Ammon's horn (tissue), 1 donor: ENCODE measurements at regions not wholly inside any gene's neighbourhood (a gene's known extent, or its start where the extent isn't known, plus 50 kb on each side); places are given as distances from the start of the nearest gene placed in this dataset.

Experiments used
- DNase-seq: peaks from one replicate; pipeline ENCODE4 v3.0.0-alpha.2; 2016; ENCODE audit warnings: low spot score

DNA sequence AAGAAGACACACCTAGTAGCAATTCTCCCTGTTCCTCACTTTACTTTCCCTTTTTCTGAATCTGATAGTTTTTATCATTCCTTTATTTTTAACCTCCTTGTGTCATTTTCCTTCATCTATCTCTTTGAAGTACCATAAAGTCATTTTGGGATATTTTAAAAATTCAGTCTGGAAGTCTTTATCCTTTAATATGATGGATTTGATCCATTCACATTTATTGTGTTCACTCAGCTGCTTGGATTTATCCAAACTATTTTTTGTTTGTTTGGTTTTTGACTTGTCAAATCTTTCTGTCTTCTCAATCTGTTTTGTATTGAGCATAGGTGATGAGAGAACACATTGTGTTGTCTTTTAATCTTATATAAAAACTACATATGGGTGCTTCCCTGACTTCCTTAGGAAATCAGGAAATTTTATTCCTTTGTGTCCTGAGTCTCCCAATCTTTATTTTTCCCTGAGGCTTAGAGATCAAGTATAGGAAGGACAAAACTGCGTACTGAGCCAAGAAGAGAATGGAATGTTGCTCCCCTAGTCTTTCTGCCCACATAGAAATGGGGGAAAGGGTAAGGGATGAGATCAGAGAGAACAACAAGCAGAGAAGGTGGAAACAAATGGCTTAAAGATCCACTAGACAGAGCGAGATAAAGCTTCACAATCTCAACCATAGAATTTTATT is 132.7 kb upstream of the HABP2 start:
- no peak for DNase-seq

- DNase-seq, result no peak
Measured at GRCh38 chr10:113420733-113421675, 131.8 kb upstream of the HABP2 start.

DNA sequence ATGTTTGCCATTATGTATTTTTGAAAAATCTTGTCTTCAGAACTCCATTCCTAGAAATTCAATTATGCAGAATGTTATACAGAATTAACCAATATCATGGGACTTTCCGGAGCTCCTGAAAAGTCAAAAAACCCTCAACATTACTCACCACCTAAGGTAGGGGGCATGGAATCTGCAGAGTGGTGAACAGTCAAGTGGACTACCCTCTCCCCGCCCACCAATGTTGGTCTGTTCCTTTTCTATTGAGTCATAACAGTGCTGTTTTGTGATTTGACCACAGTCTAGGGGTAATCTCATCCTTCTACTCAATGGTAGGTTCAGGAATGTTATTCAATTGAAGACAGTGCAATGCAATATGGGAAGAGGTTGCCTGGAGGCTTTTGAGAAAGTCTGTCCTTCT is 130.5 kb upstream of the HABP2 start:
- no peak for DNase-seq

DNA sequence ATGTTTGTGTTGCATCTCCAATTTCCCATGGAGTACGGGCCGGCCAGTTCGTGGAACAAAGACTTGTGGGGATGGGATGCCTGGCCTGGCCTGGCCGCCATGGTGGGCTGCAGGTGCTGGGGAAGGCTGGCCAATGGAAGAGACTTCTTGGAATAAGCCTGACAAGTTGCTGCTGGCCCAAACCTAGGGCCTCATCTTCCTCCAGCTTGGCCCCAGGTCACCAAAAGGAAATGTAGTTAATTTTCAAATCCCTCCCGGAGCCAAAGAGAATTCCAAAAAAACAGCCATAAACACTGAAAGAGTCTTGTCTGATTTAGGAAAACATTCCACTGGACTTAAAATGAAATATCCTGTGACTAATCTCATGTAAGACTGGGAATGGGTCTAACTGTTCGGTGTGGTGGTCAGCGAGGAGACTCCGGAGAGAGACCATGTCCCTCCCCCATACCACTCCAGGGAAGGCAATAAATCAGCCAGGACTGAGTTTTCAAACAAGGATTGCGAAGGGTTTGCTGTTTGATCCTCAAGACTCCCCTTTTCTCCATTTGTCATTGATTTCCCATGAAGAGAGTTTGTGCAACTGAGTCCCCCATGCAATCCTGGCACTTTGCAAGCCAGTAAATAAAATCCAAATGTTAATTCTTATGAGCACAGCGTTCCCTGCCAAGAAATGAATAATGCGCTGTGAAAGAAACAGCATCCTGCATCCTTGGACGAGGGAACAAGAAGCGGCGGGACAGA is 128.7 kb upstream of the HABP2 start:
- no peak for DNase-seq

GRCh38 chr10:113425008-113425407 is 127.8 kb upstream of the HABP2 start:
- no peak for DNase-seq

DNA sequence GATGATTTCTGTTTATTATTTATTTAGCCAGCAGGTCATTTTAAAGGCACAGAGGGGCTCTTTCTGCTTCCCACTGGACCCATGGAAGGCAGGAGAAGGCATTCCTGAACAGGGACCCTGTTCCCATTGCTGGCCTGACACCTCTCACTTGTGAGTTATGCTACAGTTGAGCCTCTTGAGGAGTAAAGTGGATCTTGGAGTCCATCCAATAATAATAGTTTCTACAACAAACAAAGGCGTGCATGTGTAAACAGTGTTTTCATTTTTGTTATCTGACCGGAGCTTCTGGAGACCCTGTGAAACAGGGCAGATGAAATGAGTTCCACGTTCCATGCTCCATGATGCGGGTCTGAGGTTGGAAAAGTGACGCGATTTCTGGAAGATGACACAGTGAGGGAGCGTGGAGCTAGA is 127.3 kb upstream of the HABP2 start:
- no peak for DNase-seq

DNA sequence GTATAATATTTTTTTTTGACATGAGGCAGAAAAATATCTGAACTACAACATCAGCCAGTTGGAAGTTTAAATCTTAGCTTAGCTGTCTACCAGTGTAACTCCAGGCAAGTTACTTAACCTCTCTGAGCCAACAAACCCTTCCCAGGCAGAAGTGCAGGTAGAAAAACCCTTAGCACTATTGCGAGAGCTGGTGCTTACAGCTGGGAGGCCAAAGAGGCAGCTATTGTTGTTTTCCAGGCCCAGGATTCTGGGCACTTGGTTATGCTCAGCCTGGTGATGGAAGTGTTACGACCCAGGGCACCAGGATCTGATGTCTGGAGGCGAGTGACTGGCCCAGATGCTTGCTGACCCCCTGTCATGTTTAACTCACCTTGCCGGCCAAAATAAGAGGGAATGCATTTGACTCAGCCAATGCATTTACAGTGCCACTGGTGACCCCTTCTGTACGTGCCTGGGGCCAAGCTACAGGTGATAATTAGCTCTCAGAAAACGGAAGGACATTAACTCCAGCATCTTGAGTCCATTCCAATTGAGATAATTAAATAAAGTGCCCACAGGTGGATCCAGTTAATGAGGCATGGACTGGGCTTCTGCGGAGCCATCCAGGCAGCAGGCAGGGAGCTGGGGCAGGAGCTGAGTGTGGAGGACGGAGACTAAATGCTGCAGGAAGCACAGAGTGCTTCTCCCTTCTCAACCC is 126.5 kb upstream of the HABP2 start:
- DNase-seq, result no peak

- DNase-seq, result no peak
Measured at GRCh38 chr10:113427236-113427735, 125.6 kb upstream of the HABP2 start.

DNA sequence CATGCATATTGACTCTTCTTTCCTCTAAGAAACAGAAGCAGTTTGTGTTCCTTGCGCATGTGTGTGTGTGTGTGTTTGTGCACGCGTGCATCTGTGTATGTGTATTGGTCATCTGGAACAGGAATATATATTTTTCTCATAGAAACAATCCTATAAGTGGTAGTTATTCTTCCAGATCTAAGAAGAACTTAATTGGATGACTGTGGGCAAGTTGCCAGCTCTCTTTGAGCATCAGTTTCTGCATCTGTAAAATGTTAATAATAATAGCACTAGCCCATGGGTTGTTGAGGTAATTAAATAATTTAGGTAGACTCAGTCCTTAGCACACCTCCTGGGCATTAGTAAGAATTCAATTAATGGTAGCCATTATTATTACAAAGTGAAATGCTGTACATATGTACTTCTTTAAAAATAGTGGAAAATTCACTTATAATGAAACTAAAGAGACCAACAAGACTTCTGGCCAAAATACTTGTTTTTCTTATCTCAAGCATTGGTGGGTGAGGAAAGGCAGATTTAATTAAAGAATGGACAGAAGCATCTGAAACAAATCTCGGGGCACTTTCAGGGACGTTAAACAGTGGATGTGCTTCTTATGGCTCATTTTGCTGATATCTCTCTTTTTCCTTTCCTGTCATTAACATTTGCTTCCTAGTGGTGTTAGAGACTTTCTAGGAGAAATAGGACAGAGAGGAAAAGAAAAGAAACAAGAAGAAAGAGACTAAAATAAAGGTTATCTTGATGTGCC is 124.9 kb upstream of the HABP2 start:
- no peak for DNase-seq

DNA sequence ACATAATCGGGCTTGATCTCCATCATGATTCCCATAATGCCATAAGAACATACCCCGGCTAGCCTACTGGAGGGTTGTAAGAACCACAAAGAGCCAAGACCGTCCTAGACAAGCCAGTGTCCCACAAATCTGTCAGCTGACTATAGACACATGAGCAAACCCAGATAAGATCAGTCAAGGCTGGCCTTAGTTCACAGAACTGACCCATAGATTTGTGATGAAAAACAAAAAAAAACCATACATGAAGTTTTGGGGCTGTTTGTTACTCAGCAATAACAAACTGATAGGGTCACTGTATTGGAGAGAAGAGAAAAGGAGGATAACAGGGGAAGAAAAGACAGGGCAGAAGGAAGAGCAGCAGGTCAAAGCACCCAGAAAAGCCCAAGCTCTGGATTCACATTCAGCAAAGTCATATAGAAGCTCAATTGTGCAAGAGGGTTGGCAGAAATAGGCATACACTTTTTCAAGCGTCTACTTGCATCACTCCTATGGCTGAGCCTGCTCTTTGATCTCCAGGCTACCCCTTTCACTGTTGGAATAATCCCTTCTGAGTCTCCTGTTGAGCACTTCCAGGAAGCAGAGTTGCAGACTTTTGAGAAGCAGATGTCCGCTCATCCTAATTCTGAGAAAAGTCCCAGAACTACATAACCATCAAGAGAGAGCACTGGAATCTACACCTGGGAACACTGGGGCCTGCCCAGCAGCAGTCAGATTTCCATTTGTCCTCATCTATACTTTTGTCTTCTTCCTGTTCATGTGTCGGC is 122.0 kb upstream of the HABP2 start:
- no peak for DNase-seq

DNA sequence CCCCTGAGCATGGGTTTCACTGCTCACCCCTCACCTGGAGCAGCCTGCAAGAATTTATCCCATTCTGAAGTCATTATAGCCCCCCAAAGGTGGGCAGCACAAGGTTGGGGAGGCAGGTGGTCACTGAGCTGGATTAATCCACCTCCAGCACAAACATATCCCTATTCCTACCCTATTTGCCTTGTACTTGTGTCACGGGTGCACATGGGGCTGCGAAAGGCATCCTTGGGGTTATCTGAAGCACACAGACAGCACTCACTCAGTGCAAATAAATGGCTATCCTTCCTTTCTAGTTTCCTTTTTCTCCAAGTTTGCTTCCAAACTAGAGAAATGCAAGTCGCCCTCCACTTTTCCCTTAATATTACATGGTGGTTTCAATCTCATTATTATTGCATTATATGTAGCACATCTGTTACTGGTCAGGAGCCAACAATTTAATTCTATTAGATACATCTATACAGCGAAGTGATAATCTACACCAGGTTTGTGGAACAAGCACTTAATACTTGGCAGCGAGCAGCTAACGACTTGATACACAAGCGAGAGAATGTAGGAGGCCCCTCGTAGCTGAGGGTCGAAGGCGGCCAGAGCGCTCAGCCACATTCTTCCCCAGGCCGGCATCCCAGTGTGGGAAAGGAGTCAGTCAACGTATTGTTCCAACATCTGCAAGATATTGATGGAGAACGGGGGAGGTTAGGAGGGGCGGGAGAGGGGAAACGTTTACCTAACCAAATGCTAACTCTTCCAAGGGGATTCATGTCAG is 121.3 kb upstream of the HABP2 start:
- no peak for DNase-seq

DNA sequence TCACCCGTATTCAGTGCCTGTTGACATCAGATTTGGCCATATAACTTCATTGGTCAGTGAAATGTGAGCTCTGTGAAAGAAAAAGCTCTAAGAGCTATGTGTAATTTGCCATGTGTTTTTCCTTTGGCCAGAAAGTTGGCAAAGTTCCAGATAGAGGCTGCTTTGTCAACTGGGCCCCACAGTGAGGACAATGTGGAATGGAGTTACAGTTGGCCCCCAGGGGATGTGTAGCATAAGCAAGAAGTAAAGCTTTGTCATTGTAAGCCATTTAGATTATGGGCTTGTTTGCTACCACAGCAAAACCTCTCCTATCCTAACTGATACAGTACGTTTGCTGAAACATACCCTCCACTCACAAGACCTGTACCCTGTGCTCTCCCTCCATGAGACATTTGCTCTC is 119.1 kb upstream of the HABP2 start:
- no peak for DNase-seq

DNA sequence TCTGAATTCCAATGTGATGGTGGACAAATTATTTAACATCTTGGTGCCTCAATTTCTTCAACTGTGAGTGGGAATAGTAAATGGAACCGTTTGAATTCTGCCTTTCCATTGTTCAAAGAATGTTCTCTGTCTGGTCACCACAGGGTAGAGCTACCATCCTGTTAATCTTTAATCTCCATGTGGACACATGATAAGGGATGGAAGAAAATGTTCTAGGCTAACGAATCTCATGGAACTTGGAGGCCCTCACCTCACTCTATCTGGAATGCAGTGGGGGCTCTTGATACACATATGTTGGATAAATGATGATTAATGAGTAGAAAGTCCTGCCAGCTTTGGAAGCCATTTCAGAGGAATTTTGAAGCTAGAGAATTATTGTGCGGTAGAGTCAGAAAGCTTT is 118.5 kb upstream of the HABP2 start:
- no peak for DNase-seq

DNA sequence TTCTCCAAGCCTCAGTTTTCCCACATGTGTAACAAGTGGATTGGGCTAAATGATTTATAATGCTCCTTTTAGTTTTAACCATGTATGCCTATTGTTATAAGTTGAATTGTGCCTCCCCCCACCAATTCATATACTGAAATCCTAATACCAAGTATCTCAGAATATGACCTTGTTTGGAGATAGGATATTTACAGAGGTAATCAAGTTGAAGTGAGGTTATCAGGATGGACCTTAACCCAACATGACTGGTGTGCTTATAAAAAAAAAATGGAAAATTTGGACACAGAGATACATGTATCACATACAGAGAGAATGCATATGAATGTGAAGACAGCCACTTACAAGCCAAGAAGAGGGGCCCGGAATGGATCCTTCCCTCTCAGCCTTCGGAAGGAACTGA is 117.9 kb upstream of the HABP2 start:
- DNase-seq, result no peak

DNA sequence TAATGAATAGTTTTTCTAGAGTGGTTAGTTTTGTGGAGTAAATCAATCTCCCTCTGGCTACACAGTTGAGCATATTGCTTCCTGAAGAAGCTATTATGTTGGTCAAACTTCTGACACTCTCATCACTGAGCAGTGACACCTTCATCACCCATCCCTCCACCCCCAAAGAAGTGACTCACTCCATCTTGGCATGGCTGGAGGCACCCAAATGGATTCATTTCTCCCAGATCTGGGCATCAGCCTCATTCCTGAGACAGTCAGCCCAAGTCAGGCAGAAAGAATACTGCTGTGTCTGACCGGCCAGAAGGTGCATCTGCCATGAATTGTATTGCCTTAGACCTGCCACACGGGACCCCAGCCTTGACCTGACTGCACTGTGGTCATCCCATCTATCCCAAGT is 117.0 kb upstream of the HABP2 start:
- DNase-seq, result no peak

GRCh38 chr10:113436851-113437250 is 116.0 kb upstream of the HABP2 start:
- no peak for DNase-seq

DNA sequence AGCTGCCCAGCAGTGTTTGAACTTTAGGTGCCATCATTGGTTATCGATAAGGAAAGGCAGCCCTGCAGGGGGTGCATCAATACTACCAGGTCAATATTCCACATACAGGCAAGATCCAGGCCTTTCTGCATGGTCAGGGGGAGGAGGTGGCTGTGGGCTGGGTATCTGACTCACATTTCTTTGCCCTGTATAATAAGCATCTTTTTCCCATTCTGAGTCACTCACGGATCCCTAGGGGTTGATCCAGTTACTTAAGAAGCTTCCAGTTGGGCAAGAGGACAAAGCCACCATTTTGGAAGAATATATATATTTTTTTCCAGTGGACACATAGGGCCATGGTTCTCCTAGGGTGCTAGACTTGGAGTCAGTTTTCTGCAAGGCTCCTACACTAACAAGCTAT is 114.2 kb upstream of the HABP2 start:
- no peak for DNase-seq

DNA sequence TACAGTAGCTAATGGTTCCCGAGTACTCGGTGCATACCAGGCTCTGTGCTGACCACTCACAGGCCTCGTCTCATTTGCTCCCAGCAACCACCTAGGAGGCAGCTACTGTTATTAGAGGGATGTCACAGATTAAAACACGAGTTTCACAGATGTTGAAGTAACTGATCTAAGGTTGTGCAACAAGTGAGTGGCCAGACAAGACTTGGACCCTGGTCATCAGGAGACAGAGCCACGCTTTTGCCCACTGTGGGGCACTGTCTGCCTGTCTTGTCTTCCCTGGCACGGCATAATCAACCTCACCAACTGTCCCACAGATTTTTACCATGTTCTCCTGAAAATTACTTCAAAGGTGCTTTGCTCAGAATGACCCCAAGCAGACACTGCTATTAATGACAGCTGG is 111.6 kb upstream of the HABP2 start:
- no peak for DNase-seq

- no peak for DNase-seq
Measured at GRCh38 chr10:113441686-113442270, 111.1 kb upstream of the HABP2 start.
